Right forelimb (tissue), 1 donor: ENCODE measurements at regions not wholly inside any gene's neighbourhood (a gene's known extent, or its start where the extent isn't known, plus 50 kb on each side); places are given as distances from the start of the nearest gene placed in this dataset.
"Not testable (repeated sequence)": the region's sequence is repeated elsewhere in the genome, so short reads cannot be mapped to it uniquely, and the experiment has no call there.

Experiments
- DNase-seq: peaks from one replicate; pipeline ENCODE4 v3.0.0-alpha.2; 2018

- DNase-seq: not testable (repeated sequence)
Observed at GRCh38 chr17:15802917-15803316, 70.8 kb downstream of the TBC1D26 start.

- DNase-seq: not testable (repeated sequence)
Observed at GRCh38 chr17:15806825-15807224, 74.7 kb downstream of the TBC1D26 start.

- DNase-seq: not testable (repeated sequence)
Observed at GRCh38 chr17:15813388-15813787, 81.3 kb downstream of the TBC1D26 start.

- not testable (repeated sequence) for DNase-seq
Observed at GRCh38 chr17:15814003-15814402, 81.9 kb downstream of the TBC1D26 start.

- DNase-seq: not testable (repeated sequence)
Observed at GRCh38 chr17:15817861-15818260, 85.8 kb downstream of the TBC1D26 start.

GRCh38 chr17:15822280-15822679, 90.2 kb downstream of the TBC1D26 start:
- DNase-seq: not testable (repeated sequence)

GRCh38 chr17:15828727-15829314, 96.7 kb downstream of the TBC1D26 start:
- peak; percentile 80 for DNase-seq

GRCh38 chr17:15830221-15830620, 98.1 kb downstream of the TBC1D26 start:
- not testable (repeated sequence) for DNase-seq

- DNase-seq: not testable (repeated sequence)
Observed at GRCh38 chr17:15831182-15831581, 99.1 kb downstream of the TBC1D26 start.

GRCh38 chr17:15832921-15833480, 100.9 kb downstream of the TBC1D26 start:
- DNase-seq: not testable (repeated sequence)

- not testable (repeated sequence) for DNase-seq
Observed at GRCh38 chr17:15833890-15834289, 101.8 kb downstream of the TBC1D26 start.

- DNase-seq: not testable (repeated sequence)
Observed at GRCh38 chr17:15835481-15835880, 103.4 kb downstream of the TBC1D26 start.

GRCh38 chr17:15836249-15836982, 104.3 kb downstream of the TBC1D26 start:
- DNase-seq: not testable (repeated sequence)

GRCh38 chr17:15836991-15837390, 104.9 kb downstream of the TBC1D26 start:
- DNase-seq: not testable (repeated sequence)

- not testable (repeated sequence) for DNase-seq
Observed at GRCh38 chr17:15847447-15848229, 97.3 kb upstream of the ADORA2B start.

GRCh38 chr17:15849054-15849453, 95.9 kb upstream of the ADORA2B start:
- not testable (repeated sequence) for DNase-seq

- DNase-seq: not testable (repeated sequence)
Observed at GRCh38 chr17:15850071-15850470, 94.9 kb upstream of the ADORA2B start.

GRCh38 chr17:15850687-15851086, 94.2 kb upstream of the ADORA2B start:
- not testable (repeated sequence) for DNase-seq

- not testable (repeated sequence) for DNase-seq
Observed at GRCh38 chr17:15852863-15853262, 92.1 kb upstream of the ADORA2B start.

GRCh38 chr17:15856191-15856590, 88.7 kb upstream of the ADORA2B start:
- DNase-seq: not testable (repeated sequence)

GRCh38 chr17:15856745-15857144, 88.2 kb upstream of the ADORA2B start:
- DNase-seq: not testable (repeated sequence)

- not testable (repeated sequence) for DNase-seq
Observed at GRCh38 chr17:15858082-15858481, 86.8 kb upstream of the ADORA2B start.

GRCh38 chr17:15860774-15861173, 84.2 kb upstream of the ADORA2B start:
- not testable (repeated sequence) for DNase-seq
